ENCODE measurements at regions not wholly inside any gene's neighbourhood (a gene's known extent, or its start where the extent isn't known, plus 50 kb on each side); places are given as distances from the start of the nearest gene placed in this dataset.

DNA sequence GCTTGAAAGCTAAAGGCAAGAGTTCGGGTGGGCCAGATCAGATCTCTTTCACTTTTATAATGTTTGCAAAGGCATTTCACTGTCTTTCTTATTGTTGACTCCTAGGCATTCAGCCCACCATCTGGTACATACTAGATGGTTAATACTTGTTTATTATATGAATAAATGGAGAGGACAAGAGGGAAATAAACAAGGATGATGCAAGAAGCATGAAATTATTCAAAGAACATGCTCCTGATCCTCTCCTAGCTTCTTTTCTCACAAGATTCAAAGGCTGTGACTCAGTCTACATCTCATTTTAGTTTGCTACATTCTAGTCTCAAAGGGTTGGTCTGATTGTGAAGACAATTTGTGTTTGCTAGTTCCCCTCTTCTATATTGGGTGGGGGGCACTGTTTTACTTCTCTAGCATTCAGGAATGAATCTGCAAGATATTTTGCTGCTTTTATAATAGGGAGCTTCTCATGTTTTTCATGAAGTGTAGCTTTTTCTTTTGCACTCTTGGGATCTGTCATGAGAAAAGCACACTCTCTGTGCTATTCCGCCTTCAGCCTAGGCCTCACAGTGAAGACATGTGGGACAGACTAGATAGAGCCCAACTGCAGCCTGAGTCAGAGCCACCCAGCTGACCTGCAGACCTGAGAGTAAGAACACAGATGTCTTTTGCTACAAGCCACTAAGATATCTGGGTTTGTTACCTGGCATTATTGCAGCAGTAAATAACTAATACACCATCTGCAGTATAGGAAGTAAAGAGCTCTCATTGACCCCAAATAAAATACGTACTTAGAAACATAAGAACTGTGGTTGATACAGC lies 65.7 kb downstream of the PTHLH start:
- TF ChIP-seq MAZ (IDR thresholded peaks at IDR 0.05; ENCODE audit: borderline replicate concordance, low read depth, low read length) = no peak
- no peak for TF ChIP-seq MAZ (CRISPR knock-in tag; IDR thresholded peaks at IDR 0.05; ENCODE audit: low read depth)
- TF ChIP-seq, protein P1, sequence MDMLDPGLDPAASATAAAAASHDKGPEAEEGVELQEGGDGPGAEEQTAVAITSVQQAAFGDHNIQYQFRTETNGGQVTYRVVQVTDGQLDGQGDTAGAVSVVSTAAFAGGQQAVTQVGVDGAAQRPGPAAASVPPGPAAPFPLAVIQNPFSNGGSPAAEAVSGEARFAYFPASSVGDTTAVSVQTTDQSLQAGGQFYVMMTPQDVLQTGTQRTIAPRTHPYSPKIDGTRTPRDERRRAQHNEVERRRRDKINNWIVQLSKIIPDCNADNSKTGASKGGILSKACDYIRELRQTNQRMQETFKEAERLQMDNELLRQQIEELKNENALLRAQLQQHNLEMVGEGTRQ (IDR thresholded peaks at IDR 0.05; ENCODE audit: low read depth, low read length) = no peak
- TF ChIP-seq, protein P1 (CRISPR knock-in tag; IDR thresholded peaks at IDR 0.05; ENCODE audit: borderline replicate concordance) = no peak
- no peak for TF ChIP-seq ZNF121 (CRISPR knock-in tag; IDR thresholded peaks at IDR 0.05)
- TF ChIP-seq BRCA1 (CRISPR knock-in tag; IDR thresholded peaks at IDR 0.05) = no peak
- TF ChIP-seq, protein P2, sequence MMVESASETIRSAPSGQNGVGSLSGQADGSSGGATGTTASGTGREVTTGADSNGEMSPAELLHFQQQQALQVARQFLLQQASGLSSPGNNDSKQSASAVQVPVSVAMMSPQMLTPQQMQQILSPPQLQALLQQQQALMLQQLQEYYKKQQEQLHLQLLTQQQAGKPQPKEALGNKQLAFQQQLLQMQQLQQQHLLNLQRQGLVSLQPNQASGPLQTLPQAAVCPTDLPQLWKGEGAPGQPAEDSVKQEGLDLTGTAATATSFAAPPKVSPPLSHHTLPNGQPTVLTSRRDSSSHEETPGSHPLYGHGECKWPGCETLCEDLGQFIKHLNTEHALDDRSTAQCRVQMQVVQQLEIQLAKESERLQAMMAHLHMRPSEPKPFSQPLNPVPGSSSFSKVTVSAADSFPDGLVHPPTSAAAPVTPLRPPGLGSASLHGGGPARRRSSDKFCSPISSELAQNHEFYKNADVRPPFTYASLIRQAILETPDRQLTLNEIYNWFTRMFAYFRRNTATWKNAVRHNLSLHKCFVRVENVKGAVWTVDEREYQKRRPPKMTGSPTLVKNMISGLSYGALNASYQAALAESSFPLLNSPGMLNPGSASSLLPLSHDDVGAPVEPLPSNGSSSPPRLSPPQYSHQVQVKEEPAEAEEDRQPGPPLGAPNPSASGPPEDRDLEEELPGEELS (CRISPR knock-in tag; IDR thresholded peaks at IDR 0.05) = no peak
- TF ChIP-seq ZBTB21 (CRISPR knock-in tag; IDR thresholded peaks at IDR 0.05) = no peak
- TF ChIP-seq, protein P3, sequence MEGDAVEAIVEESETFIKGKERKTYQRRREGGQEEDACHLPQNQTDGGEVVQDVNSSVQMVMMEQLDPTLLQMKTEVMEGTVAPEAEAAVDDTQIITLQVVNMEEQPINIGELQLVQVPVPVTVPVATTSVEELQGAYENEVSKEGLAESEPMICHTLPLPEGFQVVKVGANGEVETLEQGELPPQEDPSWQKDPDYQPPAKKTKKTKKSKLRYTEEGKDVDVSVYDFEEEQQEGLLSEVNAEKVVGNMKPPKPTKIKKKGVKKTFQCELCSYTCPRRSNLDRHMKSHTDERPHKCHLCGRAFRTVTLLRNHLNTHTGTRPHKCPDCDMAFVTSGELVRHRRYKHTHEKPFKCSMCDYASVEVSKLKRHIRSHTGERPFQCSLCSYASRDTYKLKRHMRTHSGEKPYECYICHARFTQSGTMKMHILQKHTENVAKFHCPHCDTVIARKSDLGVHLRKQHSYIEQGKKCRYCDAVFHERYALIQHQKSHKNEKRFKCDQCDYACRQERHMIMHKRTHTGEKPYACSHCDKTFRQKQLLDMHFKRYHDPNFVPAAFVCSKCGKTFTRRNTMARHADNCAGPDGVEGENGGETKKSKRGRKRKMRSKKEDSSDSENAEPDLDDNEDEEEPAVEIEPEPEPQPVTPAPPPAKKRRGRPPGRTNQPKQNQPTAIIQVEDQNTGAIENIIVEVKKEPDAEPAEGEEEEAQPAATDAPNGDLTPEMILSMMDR (CRISPR knock-in tag; IDR thresholded peaks at IDR 0.05) = no peak

All from HepG2 (cell line).